Activated T-helper 1 cell treated with anti-CD3 and anti-CD28 coated beads, Interleukin-12 subunit alpha, Interleukin-12 subunit beta, Interleukin-2, Interleukin-4 antibody, amounts not matched to agents 30 ng/mL and 10 ng/mL and 1 ng/mL, durations not matched to agents 14 hours and 24 hours and 36 hours (primary cell): ENCODE measurements at regions not wholly inside any gene's neighbourhood (a gene's known extent, or its start where the extent isn't known, plus 50 kb on each side); places are given as distances from the start of the nearest gene placed in this dataset.

Experiments used
- DNase-seq: peaks from one replicate; pipeline ENCODE4 v3.0.0; 2021; ENCODE audit warnings: low spot score
- H3K27ac Mint-ChIP-seq: one replicate; pipeline ENCODE4 v1.8.0; 2021; ENCODE audit warnings: mild to moderate bottlenecking, mixed read lengths
- H3K27me3 Mint-ChIP-seq: one replicate; pipeline ENCODE4 v1.8.0; 2022; ENCODE audit warnings: mild to moderate bottlenecking, moderate library complexity, mixed read lengths; ENCODE audit not compliant: insufficient read depth
- H3K36me3 Mint-ChIP-seq: one replicate; pipeline ENCODE4 v1.8.0; 2021; ENCODE audit warnings: low read depth, mixed read lengths
- H3K4me1 Mint-ChIP-seq: one replicate; pipeline ENCODE4 v1.8.0; 2021; ENCODE audit warnings: low read depth, mixed read lengths
- H3K4me3 Mint-ChIP-seq: one replicate; pipeline ENCODE4 v1.8.0; 2021; ENCODE audit warnings: mild to moderate bottlenecking, moderate library complexity, mixed read lengths
- H3K9me3 Mint-ChIP-seq: one replicate; pipeline ENCODE4 v1.8.0; 2021; ENCODE audit warnings: mixed read lengths
- intact Hi-C: fragments of 100-400 bp; cut with micrococcal nuclease; formaldehyde crosslinking; loops from one replicate; pipeline ENCODE4 v1.15.1; 2024

DNA sequence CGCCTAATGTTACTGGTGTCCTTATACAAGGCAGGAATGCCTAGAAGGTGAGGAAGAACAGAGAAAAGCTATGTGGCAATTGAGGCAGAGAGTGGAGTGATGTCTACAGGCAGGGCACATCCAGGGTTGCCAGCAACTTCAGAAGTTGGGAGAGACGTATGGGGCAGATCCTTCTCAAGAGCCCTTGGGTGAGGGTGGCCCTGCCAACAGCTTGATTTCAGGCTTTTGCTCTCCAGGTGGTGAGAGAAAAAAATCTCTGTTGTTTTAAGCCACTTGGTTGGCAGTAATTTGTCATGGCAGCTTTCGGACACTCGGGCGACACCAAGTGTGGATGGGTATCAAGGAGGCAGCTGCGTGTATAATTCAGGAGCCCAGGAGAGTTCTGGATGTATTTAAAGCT lies 217.4 kb upstream of the SMIM21 start:
- H3K9me3 Mint-ChIP-seq: no peaks in the 10 kb centered on the region
- no peak overlapping the region for H3K4me3 Mint-ChIP-seq
- H3K27me3 Mint-ChIP-seq: no peaks in the 10 kb centered on the region
- intact Hi-C loops: no loop called here
- no peaks in the 10 kb centered on the region for H3K4me1 Mint-ChIP-seq
- no peak overlapping the region for H3K27ac Mint-ChIP-seq
- no peak for DNase-seq
- no peaks in the 10 kb centered on the region for H3K36me3 Mint-ChIP-seq

DNA sequence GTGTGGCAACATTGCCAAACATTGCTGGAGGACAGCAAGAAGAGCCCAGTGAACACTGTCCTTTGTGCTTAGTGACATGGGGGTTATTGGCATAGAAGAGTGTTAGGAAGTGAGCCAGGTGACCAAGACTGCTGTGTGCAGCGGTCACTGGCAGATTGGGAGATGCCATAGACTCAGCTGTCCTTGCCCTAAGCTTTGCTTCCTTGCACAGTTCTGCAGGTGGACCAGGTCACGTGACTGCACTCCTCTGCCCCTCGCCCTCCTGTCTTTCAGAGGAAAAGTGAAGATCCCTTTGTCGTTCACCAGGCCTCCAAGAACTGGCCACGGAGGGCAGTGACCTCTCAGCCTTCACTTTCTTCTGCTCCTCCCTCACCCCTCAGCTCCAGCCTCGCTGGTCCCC lies 215.6 kb upstream of the SMIM21 start:
- intact Hi-C loops: no loop called here
- no peak for DNase-seq
- Mint-ChIP-seq H3K27me3 (no peaks in the 10 kb centered on the region), H3K36me3 (no peaks in the 10 kb centered on the region), H3K9me3 (no peaks in the 10 kb centered on the region), H3K27ac (no peak overlapping the region), H3K4me1 (no peaks in the 10 kb centered on the region), H3K4me3 (no peak overlapping the region)

DNA sequence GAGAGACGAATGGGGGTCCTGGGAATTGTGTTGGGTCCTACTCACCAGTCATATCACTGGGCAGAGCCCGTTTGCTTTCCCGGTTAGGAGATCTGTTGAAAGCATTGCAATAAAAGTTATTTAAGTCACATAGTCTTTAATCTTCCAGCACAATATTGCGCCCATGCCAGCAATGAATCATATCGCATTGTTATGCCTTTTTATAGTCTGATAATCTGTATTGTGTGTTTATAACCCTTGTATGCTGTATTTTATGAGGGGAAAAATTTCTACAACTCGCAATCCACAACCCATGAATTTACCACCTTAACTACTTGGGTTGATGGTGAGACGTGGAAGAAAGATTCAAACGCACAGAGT lies 211.9 kb upstream of the SMIM21 start:
- intact Hi-C loops: no loop called here
- Mint-ChIP-seq H3K36me3 (no peaks in the 10 kb centered on the region), H3K27ac (no peak overlapping the region), H3K9me3 (no peaks in the 10 kb centered on the region), H3K4me1 (no peaks in the 10 kb centered on the region), H3K4me3 (no peak overlapping the region), H3K27me3 (no peaks in the 10 kb centered on the region)
- DNase-seq: no peak

DNA sequence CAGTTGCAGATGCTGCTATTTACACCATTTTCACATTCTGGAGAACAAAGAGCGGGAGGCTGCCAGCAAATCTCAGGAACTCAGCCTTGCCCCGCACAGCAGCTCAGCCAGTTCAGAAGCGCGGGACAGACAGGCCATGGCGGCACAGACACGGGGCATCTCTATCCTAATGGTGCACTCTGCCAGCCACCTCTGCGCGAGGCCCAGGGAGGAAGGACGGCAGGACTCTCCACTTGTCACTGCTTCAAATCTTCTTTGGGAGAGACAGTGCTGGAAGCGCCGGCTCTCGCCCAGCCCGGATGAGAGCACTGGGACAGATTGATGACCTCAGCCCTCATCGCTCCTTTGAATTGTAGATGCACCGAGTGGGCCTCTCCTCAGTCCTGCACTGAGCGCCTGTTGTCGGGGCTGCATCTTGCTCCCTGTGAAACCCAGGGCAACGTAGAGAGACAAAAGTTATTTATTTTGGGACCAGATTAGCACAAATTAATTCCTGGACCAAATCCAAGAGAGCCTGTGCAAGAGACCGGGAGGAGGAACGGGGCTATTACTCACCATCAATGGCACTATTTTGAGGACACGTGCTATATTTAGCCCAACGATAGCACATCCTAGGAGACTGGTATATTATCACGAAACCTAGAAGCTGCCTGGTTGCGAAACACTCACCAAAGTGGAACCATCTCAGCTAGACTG lies 211.4 kb upstream of the SMIM21 start:
- no peaks in the 10 kb centered on the region for H3K4me1 Mint-ChIP-seq
- DNase-seq: no peak
- no peak overlapping the region for H3K27ac Mint-ChIP-seq
- H3K4me3 Mint-ChIP-seq: no peak overlapping the region
- H3K27me3 Mint-ChIP-seq: no peaks in the 10 kb centered on the region
- no peaks in the 10 kb centered on the region for H3K36me3 Mint-ChIP-seq
- intact Hi-C loops: no loop called here
- no peaks in the 10 kb centered on the region for H3K9me3 Mint-ChIP-seq

DNA sequence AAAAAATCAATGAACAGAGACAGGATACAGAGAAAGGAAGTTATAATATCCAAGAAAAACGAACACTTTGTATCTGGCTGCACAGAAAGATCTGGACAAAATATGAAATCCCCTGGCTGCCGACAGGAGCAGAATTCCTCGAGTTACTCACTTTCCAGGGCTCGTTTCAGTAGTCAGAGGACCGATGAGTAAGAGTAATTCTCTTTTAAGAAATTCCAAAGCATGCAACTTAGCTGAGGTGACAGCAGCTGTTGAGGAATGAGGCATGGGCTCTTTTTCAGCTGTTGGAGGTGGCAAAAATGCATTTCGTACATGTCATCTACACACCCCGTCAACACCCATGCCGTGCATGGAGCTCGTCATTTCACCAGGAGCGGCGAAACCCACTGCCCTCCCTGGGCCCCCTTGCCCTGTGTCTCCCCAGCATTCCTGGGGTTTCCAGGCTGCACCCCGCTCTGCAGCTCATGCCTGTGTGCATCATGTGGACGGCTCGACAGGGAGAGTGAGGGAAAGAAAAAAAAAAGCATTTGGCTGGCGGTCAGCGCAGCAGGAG lies 210.8 kb upstream of the SMIM21 start:
- Mint-ChIP-seq H3K36me3 (no peaks in the 10 kb centered on the region), H3K4me1 (no peaks in the 10 kb centered on the region), H3K27me3 (peaks cover 3% of the 10 kb centered on the region), H3K9me3 (no peaks in the 10 kb centered on the region), H3K27ac (no peak overlapping the region), H3K4me3 (no peak overlapping the region)
- DNase-seq: no peak
- intact Hi-C loops: no loop called here

GRCh38 chr18:75635096-75635495 lies 207.6 kb upstream of the SMIM21 start:
- DNase-seq: no peak
- Mint-ChIP-seq H3K27me3 (peaks cover 3% of the 10 kb centered on the region), H3K4me3 (no peak overlapping the region), H3K9me3 (no peaks in the 10 kb centered on the region), H3K27ac (no peak overlapping the region), H3K36me3 (no peaks in the 10 kb centered on the region), H3K4me1 (no peaks in the 10 kb centered on the region)
- intact Hi-C loops: no loop called here

DNA sequence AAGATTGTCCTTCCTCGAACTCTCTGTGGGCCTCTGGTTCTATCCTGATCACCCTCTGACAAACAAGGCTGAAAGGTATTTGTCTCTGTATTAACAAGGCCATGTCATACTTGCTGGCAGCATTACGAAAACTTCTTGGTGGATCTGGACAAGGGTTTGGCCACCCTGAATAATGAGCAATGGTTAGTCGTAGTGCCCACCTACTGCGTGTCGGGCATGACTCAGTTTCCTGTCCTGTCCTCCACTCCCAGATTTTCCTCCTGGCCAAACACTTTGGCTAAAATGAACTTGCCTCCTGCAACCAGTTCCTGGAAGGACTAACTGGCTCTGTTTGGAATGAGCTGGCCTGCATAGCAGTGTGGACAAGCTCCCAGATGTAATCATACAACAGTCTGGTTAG lies 198.5 kb upstream of the SMIM21 start:
- no peak for DNase-seq
- Mint-ChIP-seq H3K4me3 (no peak overlapping the region), H3K9me3 (no peaks in the 10 kb centered on the region), H3K27ac (no peak overlapping the region), H3K4me1 (no peaks in the 10 kb centered on the region), H3K36me3 (no peaks in the 10 kb centered on the region), H3K27me3 (no peaks in the 10 kb centered on the region)
- intact Hi-C loops: no loop called here

DNA sequence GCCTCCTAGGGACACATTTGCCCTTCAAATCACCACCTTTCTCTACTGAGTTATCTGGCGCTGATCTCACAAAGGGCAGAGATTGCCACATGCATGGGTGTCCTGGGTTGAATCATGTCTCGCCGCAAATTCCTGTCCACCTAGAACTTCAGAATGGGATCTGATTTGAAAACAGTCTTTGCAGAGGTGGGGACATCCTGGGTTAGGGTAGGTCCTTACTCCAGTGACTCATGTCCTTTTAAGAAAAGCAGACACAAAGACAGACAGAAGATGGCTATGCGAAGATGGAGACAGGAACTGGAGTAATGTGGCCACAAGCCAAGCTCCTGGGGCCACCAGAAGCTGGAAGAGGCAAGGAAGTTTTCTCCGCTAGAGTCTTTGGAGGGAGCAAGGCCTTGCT lies 197.4 kb upstream of the SMIM21 start:
- intact Hi-C loops: no loop called here
- H3K27me3 Mint-ChIP-seq: no peaks in the 10 kb centered on the region
- no peaks in the 10 kb centered on the region for H3K36me3 Mint-ChIP-seq
- no peaks in the 10 kb centered on the region for H3K4me1 Mint-ChIP-seq
- no peak overlapping the region for H3K4me3 Mint-ChIP-seq
- no peak overlapping the region for H3K27ac Mint-ChIP-seq
- H3K9me3 Mint-ChIP-seq: no peaks in the 10 kb centered on the region
- DNase-seq: no peak

- Mint-ChIP-seq H3K4me1 (no peaks in the 10 kb centered on the region), H3K4me3 (no peak overlapping the region), H3K27ac (no peak overlapping the region), H3K9me3 (no peaks in the 10 kb centered on the region), H3K36me3 (no peaks in the 10 kb centered on the region), H3K27me3 (peaks cover 3% of the 10 kb centered on the region)
- intact Hi-C loops: no loop called here
- no peak for DNase-seq
Observed at GRCh38 chr18:75621818-75622217, 194.3 kb upstream of the SMIM21 start.

GRCh38 chr18:75618146-75618545 lies 190.6 kb upstream of the SMIM21 start:
- Mint-ChIP-seq H3K27ac (no peak overlapping the region), H3K27me3 (peaks cover 3% of the 10 kb centered on the region), H3K9me3 (no peaks in the 10 kb centered on the region), H3K36me3 (no peaks in the 10 kb centered on the region), H3K4me1 (no peaks in the 10 kb centered on the region), H3K4me3 (no peak overlapping the region)
- DNase-seq: no peak
- intact Hi-C loops: no loop called here

DNA sequence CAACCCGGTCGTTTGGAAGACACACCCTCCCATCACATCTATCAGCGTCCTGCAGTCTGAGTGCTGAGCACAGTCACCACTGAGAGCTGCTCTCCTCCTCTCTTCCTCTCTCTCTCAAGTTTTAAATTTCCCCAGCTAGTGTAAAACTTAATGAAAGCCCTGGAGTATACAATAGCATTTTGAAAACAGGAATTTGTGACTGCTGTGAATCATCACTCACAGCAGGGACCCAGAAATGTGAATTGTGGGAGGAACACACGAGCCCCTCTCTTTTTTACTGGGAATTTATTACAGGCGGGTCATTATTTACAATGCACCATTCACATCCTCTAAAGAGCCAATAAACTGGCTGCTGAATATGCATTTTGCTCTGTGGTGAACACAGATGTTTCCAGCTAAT lies 185.0 kb upstream of the SMIM21 start:
- Mint-ChIP-seq H3K9me3 (no peaks in the 10 kb centered on the region), H3K4me3 (no peak overlapping the region), H3K4me1 (no peaks in the 10 kb centered on the region), H3K36me3 (no peaks in the 10 kb centered on the region), H3K27ac (no peak overlapping the region), H3K27me3 (peaks cover 3% of the 10 kb centered on the region)
- DNase-seq: no peak
- intact Hi-C loops: no loop called here

DNA sequence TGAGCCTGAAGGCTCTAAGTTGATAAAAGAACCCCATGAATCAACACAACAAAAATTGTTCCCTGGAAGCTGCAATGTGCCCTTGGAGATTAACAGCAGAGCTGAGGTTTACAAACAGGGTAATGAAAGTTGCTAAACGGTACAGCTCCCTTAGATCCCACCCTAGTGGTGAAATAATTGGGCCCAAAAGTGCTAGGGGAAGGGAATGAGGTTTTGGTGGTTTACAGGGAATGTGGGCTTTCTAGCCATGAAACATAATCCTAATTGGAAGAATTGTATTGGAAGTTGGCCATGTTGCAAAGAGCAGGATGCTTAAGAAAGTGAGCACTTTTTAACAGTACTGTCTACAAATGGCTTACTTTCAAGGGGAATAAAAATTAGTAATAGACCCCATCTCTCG lies 180.2 kb upstream of the SMIM21 start:
- intact Hi-C loops: no loop called here

GRCh38 chr18:75592527-75592926 lies 165.0 kb upstream of the SMIM21 start:
- Mint-ChIP-seq H3K27me3 (no peaks in the 10 kb centered on the region), H3K36me3 (no peaks in the 10 kb centered on the region), H3K9me3 (peaks cover 31% of the 10 kb centered on the region), H3K4me1 (no peaks in the 10 kb centered on the region), H3K27ac (no peak overlapping the region), H3K4me3 (no peak overlapping the region)
- no peak for DNase-seq
- intact Hi-C loops: no loop called here

More for the DNA sequence above, 180.2 kb upstream of the SMIM21 start:
- H3K27ac Mint-ChIP-seq: no peak overlapping the region
- no peaks in the 10 kb centered on the region for H3K9me3 Mint-ChIP-seq
- no peak for DNase-seq
- no peaks in the 10 kb centered on the region for H3K36me3 Mint-ChIP-seq
- no peak overlapping the region for H3K4me3 Mint-ChIP-seq
- H3K4me1 Mint-ChIP-seq: no peaks in the 10 kb centered on the region
- no peaks in the 10 kb centered on the region for H3K27me3 Mint-ChIP-seq

GRCh38 chr18:75588412-75588811 lies 160.9 kb upstream of the SMIM21 start:
- intact Hi-C loops: no loop called here
- Mint-ChIP-seq H3K9me3 (peaks cover 25% of the 10 kb centered on the region), H3K36me3 (no peaks in the 10 kb centered on the region), H3K4me3 (no peak overlapping the region), H3K4me1 (no peaks in the 10 kb centered on the region), H3K27me3 (no peaks in the 10 kb centered on the region), H3K27ac (no peak overlapping the region)
- DNase-seq: no peak
